HG02884 (cell line): ENCODE measurements at regions not wholly inside any gene's neighbourhood (a gene's known extent, or its start where the extent isn't known, plus 50 kb on each side); places are given as distances from the start of the nearest gene placed in this dataset.

Experiments used
- ATAC-seq: cut with Tn5 transposase; IDR thresholded peaks from one replicate; pipeline ENCODE4 v1.9.1; 2021; ENCODE audit warnings: mild to moderate bottlenecking, moderate library complexity; ENCODE audit not compliant: unreplicated experiment

GRCh38 chrX:150291014-150291413 is 72.1 kb upstream of the MAMLD1 start:
- no peak for ATAC-seq

- ATAC-seq, result no peak
Observed at GRCh38 chrX:150293311-150294013, 69.7 kb upstream of the MAMLD1 start.

GRCh38 chrX:150298841-150299551 is 64.1 kb upstream of the MAMLD1 start:
- no peak for ATAC-seq

GRCh38 chrX:150299579-150299978 is 63.5 kb upstream of the MAMLD1 start:
- ATAC-seq, result no peak

- ATAC-seq, result no peak
Observed at GRCh38 chrX:150303386-150304097, 59.6 kb upstream of the MAMLD1 start.

GRCh38 chrX:150306002-150306401 is 57.1 kb upstream of the MAMLD1 start:
- no peak for ATAC-seq

- ATAC-seq, result no peak
Observed at GRCh38 chrX:150308041-150308440, 55.1 kb upstream of the MAMLD1 start.

- ATAC-seq, result no peak
Observed at GRCh38 chrX:150308532-150309157, 54.5 kb upstream of the MAMLD1 start.

GRCh38 chrX:150310417-150310816 is 52.7 kb upstream of the MAMLD1 start:
- no peak for ATAC-seq

- no peak for ATAC-seq
Observed at GRCh38 chrX:150310881-150311280, 52.2 kb upstream of the MAMLD1 start.

GRCh38 chrX:150312931-150313330 is 50.2 kb upstream of the MAMLD1 start:
- ATAC-seq, result no peak
